ENCODE measurements at regions not wholly inside any gene's neighbourhood (a gene's known extent, or its start where the extent isn't known, plus 50 kb on each side); places are given as distances from the start of the nearest gene placed in this dataset.

GRCh38 chr4:17008834-17009345 lies 110.4 kb upstream of the LDB2 start:
- TF ChIP-seq CTCF (conservative IDR thresholded peaks at IDR 0.05; ENCODE audit: low read length) (no peak), EZH2phosphoT487 (IDR thresholded peaks at IDR 0.05; ENCODE audit: borderline replicate concordance) (no peak)

Measured in Loucy (cell line).